Upper lobe of right lung (tissue), 1 donor: ENCODE measurements at regions not wholly inside any gene's neighbourhood (a gene's known extent, or its start where the extent isn't known, plus 50 kb on each side); places are given as distances from the start of the nearest gene placed in this dataset.

ENCODE experiments used
- ATAC-seq: fragments of 200-7000 bp; cut with Tn5 transposase; one replicate; pipeline ENCODE4 v1.9.1; 2020; ENCODE audit warnings: mild to moderate bottlenecking, moderate library complexity
- DNase-seq: peaks from one replicate; pipeline ENCODE4 v3.0.0-alpha.2; 2020
- H3K27ac ChIP-seq: fragments of 200-600 bp; one replicate; pipeline ENCODE4 v1.8.0; 2022
- H3K27me3 ChIP-seq: fragments of 200-600 bp; one replicate; pipeline ENCODE4 v1.8.0; 2022; ENCODE audit warnings: mild to moderate bottlenecking
- H3K36me3 ChIP-seq: fragments of 200-600 bp; one replicate; pipeline ENCODE4 v1.8.0; 2022
- H3K4me1 ChIP-seq: fragments of 200-600 bp; one replicate; pipeline ENCODE4 v1.8.0; 2022
- H3K4me3 ChIP-seq: fragments of 200-600 bp; one replicate; pipeline ENCODE4 v1.8.0; 2022; ENCODE audit warnings: mild to moderate bottlenecking
- H3K9me3 ChIP-seq: fragments of 200-600 bp; one replicate; pipeline ENCODE4 v1.8.0; 2022
- intact Hi-C: fragments of 100-400 bp; cut with DNase I; formaldehyde crosslinking; loops from one replicate; pipeline ENCODE4 v1.11.0; 2022
- TF ChIP-seq, protein P1 (sequence below): fragments of 200-600 bp; IDR thresholded peaks from one replicate; pipeline ENCODE4 v1.8.0; 2022; ENCODE audit warnings: antibody characterized with exemption
- donor health status: DM: no; HTN: yes; CAD: no; lungs with severe emphysema.

DNA sequence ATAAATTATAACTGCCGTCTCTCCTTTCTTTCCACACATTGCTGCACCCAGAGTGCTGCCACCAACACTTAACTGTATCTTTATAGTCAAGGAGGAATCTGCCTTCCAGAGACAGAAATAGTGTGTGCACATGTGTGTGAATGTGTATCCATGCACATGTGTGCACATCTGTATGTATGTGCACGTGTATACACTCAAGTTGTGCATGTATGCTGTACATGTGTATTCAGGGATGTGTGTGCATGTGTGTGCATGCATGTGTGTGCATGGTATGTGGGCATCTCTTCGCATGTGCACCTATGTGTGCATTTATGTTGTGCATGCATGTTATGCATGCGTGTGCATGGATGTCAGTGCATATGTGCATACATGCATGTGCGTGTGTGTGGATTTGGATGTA is 253.3 kb downstream of the KLF6 start:
- Histone ChIP-seq H3K27me3 (no peaks in the 10 kb centered on the region), H3K9me3 (no peaks in the 10 kb centered on the region), H3K4me1 (no peaks in the 10 kb centered on the region), H3K27ac (no peak overlapping the region), H3K4me3 (no peak overlapping the region), H3K36me3 (no peaks in the 10 kb centered on the region)
- intact Hi-C loops = no loop called here
- TF ChIP-seq, protein P1, sequence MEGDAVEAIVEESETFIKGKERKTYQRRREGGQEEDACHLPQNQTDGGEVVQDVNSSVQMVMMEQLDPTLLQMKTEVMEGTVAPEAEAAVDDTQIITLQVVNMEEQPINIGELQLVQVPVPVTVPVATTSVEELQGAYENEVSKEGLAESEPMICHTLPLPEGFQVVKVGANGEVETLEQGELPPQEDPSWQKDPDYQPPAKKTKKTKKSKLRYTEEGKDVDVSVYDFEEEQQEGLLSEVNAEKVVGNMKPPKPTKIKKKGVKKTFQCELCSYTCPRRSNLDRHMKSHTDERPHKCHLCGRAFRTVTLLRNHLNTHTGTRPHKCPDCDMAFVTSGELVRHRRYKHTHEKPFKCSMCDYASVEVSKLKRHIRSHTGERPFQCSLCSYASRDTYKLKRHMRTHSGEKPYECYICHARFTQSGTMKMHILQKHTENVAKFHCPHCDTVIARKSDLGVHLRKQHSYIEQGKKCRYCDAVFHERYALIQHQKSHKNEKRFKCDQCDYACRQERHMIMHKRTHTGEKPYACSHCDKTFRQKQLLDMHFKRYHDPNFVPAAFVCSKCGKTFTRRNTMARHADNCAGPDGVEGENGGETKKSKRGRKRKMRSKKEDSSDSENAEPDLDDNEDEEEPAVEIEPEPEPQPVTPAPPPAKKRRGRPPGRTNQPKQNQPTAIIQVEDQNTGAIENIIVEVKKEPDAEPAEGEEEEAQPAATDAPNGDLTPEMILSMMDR = no peak
- DNase-seq (no peak), ATAC-seq (no peak)

DNA sequence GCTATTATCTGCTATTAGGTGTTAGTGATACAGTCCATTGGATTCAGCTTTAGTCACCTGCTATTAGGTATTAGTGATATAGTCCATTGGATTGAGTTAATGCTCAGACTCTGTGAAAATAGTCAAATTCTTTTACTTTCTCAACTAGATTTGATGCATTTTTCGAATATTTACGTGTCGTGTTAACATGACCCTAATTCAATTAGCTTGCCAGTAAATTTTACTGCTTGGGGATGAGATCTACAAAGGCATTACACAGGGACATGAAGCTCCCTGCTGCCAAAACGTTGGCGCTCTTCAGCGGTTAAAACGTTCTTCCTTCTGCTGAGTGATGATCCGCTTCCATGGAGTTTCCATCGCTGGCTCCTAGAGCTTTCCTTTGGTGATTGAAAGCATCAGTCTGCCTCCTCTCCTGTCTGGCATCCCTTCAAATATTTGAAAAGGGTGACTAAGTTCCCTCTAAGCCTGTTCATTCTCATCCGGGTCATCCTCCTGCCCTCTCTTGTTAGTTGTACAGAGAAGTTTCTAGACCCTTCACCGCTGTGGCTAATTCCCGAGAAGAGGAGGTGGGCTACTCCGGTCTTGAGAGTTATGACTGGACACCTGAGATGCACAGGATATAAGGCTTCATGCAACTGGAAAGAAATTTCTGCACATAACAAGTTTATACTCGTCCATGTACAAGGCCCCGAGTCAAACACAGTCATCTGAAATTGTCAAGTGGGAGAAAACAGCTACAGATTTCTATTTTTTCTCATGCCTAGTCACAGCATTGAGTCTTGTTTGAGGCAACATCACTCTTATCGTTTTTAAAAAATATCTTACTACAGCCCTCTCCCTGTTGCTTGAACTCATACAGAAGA is 254.0 kb downstream of the KLF6 start:
- DNase-seq (no peak), ATAC-seq (no peak)
- no peaks in the 10 kb centered on the region for H3K36me3 ChIP-seq
- TF ChIP-seq, protein P1 = no peak
- H3K27me3 ChIP-seq = no peaks in the 10 kb centered on the region
- intact Hi-C loops = no loop called here
- H3K27ac ChIP-seq = no peak overlapping the region
- H3K9me3 ChIP-seq = no peaks in the 10 kb centered on the region
- H3K4me1 ChIP-seq = no peaks in the 10 kb centered on the region
- no peak overlapping the region for H3K4me3 ChIP-seq

DNA sequence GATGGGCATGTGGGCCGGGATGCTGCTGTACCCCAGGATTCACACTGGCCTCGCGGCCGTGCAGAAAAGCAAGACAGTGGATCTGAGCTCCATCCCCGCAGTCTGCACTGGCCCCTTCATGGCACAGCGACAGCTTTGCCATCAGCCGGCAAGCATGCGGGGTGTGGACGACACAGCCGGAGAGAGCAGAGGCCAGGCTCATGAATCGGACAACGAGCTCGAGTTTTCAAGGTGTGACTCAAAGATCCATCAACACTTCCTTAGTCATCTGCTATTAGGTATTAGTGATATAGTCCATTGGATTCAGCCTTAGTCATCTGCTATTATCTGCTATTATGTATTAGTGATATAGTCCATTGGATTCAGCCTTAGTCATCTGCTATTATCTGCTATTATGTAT is 254.7 kb downstream of the KLF6 start:
- intact Hi-C loops = no loop called here
- no peak for ATAC-seq
- Histone ChIP-seq H3K36me3 (no peaks in the 10 kb centered on the region), H3K4me1 (no peaks in the 10 kb centered on the region), H3K27me3 (no peaks in the 10 kb centered on the region), H3K4me3 (no peak overlapping the region), H3K9me3 (no peaks in the 10 kb centered on the region), H3K27ac (no peak overlapping the region)
- TF ChIP-seq, protein P1 = no peak
- no peak for DNase-seq

DNA sequence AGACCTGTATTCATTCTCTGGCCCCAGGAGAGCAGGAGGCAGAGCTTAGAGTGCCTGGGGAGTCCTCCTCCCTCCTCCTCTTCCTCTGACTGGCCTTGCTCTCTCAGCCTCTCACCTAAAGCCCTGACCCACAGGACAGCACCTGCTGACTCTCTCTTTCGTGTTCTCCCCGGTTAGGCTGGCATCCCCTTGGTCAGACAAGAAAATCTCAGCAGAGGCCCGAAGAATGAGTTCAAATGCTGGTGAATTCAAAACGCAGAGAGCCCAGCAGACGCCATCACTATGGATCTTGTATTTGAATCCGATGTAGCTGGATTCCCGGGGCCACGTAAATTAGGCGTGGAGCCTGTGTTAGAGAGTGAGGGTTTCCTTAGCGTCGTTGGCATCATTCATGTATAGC is 255.3 kb downstream of the KLF6 start:
- Histone ChIP-seq H3K9me3 (no peaks in the 10 kb centered on the region), H3K27ac (no peak overlapping the region), H3K4me3 (no peak overlapping the region), H3K36me3 (no peaks in the 10 kb centered on the region), H3K27me3 (no peaks in the 10 kb centered on the region), H3K4me1 (no peaks in the 10 kb centered on the region)
- intact Hi-C loops = no loop called here
- TF ChIP-seq, protein P1 = no peak
- ATAC-seq (no peak), DNase-seq (no peak)

DNA sequence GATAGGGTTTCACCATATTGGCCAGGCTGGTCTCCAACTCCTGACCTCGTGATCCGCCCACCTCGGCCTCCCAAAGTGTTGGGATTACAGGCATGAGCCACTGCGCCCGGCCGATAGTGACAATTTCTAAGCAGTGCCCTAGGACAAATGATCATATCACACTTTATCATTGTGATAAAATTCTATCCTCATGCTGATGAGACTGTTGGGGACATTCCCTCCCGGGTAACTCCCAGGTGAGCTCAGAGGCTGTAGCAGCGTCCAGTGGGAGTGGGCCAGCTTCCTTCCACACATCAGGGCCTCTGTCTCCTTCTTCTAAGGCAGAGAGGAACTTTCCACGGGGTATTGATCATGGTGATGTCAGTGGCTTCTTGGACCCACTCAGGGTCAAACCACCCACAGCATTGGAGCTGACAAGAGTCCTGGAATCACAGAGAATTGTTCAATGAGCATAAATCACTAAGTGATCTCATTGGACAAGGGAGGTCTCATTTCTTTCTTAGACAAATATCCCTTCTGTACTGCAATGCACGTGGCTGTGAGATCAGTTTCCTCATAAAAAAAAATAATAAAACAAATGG is 256.1 kb downstream of the KLF6 start:
- H3K4me1 ChIP-seq = no peaks in the 10 kb centered on the region
- H3K27me3 ChIP-seq = no peaks in the 10 kb centered on the region
- H3K4me3 ChIP-seq = no peak overlapping the region
- no peaks in the 10 kb centered on the region for H3K9me3 ChIP-seq
- H3K27ac ChIP-seq = no peak overlapping the region
- H3K36me3 ChIP-seq = no peaks in the 10 kb centered on the region
- ATAC-seq (no peak), DNase-seq (no peak)
- TF ChIP-seq, protein P1 = no peak
- intact Hi-C loops = no loop called here
